BJ (cell line): ENCODE measurements at regions not wholly inside any gene's neighbourhood (a gene's known extent, or its start where the extent isn't known, plus 50 kb on each side); places are given as distances from the start of the nearest gene placed in this dataset.

Source experiments
- CTCF ChIA-PET: fragments of 350-600 bp; formaldehyde crosslinking; extraction: SDS; loops from one replicate; lab custom pipeline; 2021; ENCODE audit warnings: antibody characterized with exemption, inconsistent platforms; lab: Yijun Ruan, JAX
- POLR2A ChIA-PET: fragments of 300-600 bp; sonication (Branson Sonifier 250); formaldehyde crosslinking; extraction: SDS; loops from one replicate; lab custom pipeline; 2021; ENCODE audit warnings: antibody characterized with exemption; lab: Charles Lee
- DNase-seq: peaks from one replicate; pipeline ENCODE4 v3.0.0-alpha.2; 2011; ENCODE audit warnings: low read depth
- H3K27me3 ChIP-seq: 2 replicates; pipeline ENCODE4 v1.6.0; 2011; ENCODE audit warnings: low read length; ENCODE audit not compliant: control insufficient read depth, insufficient read depth
- H3K36me3 ChIP-seq: 2 replicates; pipeline ENCODE4 v1.5.1; 2011; ENCODE audit warnings: low read length; ENCODE audit not compliant: control insufficient read depth, insufficient read depth
- H3K4me3 ChIP-seq: 2 replicates; pipeline ENCODE4 v1.5.1; 2011; ENCODE audit warnings: low read depth, mild to moderate bottlenecking, control low read depth, low read length
- CTCF ChIP-seq: IDR thresholded peaks from 2 replicates; pipeline ENCODE4 v1.5.1; 2011; ENCODE audit warnings: low read depth, mild to moderate bottlenecking, control low read depth, inconsistent platforms, low read length, moderate library complexity; ENCODE audit not compliant: insufficient read depth

- no peaks in the 10 kb centered on the region for H3K27me3 ChIP-seq
- H3K4me3 ChIP-seq: no peak overlapping the region
- ChIA-PET CTCF (no interaction called here), POLR2A (no interaction called here)
- H3K36me3 ChIP-seq: no peaks in the 10 kb centered on the region
- no peak for DNase-seq
- no peak for TF ChIP-seq CTCF
Observed at GRCh38 chr17:70994194-70994593, 824.9 kb downstream of the KCNJ2 start.

GRCh38 chr17:70995997-70996396, 826.7 kb downstream of the KCNJ2 start:
- POLR2A ChIA-PET: no interaction called here
- CTCF ChIA-PET: no interaction called here
- no peak for DNase-seq

GRCh38 chr17:71003736-71004135, 834.4 kb downstream of the KCNJ2 start:
- TF ChIP-seq CTCF: no peak
- no peak for DNase-seq
- Histone ChIP-seq H3K27me3 (no peaks in the 10 kb centered on the region), H3K4me3 (no peak overlapping the region), H3K36me3 (no peaks in the 10 kb centered on the region)
- ChIA-PET CTCF (no interaction called here), POLR2A (no interaction called here)

More at GRCh38 chr17:70995997-70996396, 826.7 kb downstream of the KCNJ2 start:
- Histone ChIP-seq H3K4me3 (no peak overlapping the region), H3K36me3 (no peaks in the 10 kb centered on the region), H3K27me3 (no peaks in the 10 kb centered on the region)
- no peak for TF ChIP-seq CTCF

- H3K4me3 ChIP-seq: no peak overlapping the region
- H3K27me3 ChIP-seq: no peaks in the 10 kb centered on the region
- ChIA-PET CTCF (interaction anchor here (0.6 kb wide), 1 partner anchor 861 kb away, joined by 4 read pairs; no protein-coding TSS in a partner anchor), POLR2A (no interaction called here)
- no peaks in the 10 kb centered on the region for H3K36me3 ChIP-seq
- no peak for DNase-seq
- TF ChIP-seq CTCF: no peak
Observed at GRCh38 chr17:71004413-71004812, 835.1 kb downstream of the KCNJ2 start.

GRCh38 chr17:71011391-71011790, 842.1 kb downstream of the KCNJ2 start:
- DNase-seq: no peak
- Histone ChIP-seq H3K36me3 (no peaks in the 10 kb centered on the region), H3K27me3 (no peaks in the 10 kb centered on the region), H3K4me3 (no peak overlapping the region)
- CTCF ChIA-PET: no interaction called here
- POLR2A ChIA-PET: no interaction called here
- no peak for TF ChIP-seq CTCF
